T1000 (cell line): ENCODE measurements at regions not wholly inside any gene's neighbourhood (a gene's known extent, or its start where the extent isn't known, plus 50 kb on each side); places are given as distances from the start of the nearest gene placed in this dataset.
"Not testable (repeated sequence)": the region's sequence is repeated elsewhere in the genome, so short reads cannot be mapped to it uniquely, and the experiment has no call there.

Experiments
- DNase-seq: peaks from one replicate; lab custom pipeline; 2025; ENCODE audit warnings: mixed read lengths; lab: John Stamatoyannopoulos, UW

GRCh38 chr1:80645621-80646020, 1155.1 kb upstream of the ADGRL2 start:
- no peak for DNase-seq

- DNase-seq: no peak
Observed at GRCh38 chr1:80640978-80641377, 1159.8 kb upstream of the ADGRL2 start.

- DNase-seq: no peak
Observed at GRCh38 chr1:80639777-80640533, 1160.8 kb upstream of the ADGRL2 start.

- peak; percentile 3 for DNase-seq
Observed at GRCh38 chr1:80633947-80634706, 1166.6 kb upstream of the ADGRL2 start.

GRCh38 chr1:80632284-80632683, 1168.5 kb upstream of the ADGRL2 start:
- DNase-seq: no peak

GRCh38 chr1:80629304-80629837, 1171.4 kb upstream of the ADGRL2 start:
- DNase-seq: no peak

GRCh38 chr1:80624682-80625081, 1176.1 kb upstream of the ADGRL2 start:
- DNase-seq: no peak

GRCh38 chr1:80607064-80607463, 1193.7 kb upstream of the ADGRL2 start:
- no peak for DNase-seq

- no peak for DNase-seq
Observed at GRCh38 chr1:80594013-80594412, 1206.7 kb upstream of the ADGRL2 start.

- DNase-seq: no peak
Observed at GRCh38 chr1:80593197-80593596, 1207.5 kb upstream of the ADGRL2 start.

- DNase-seq: no peak
Observed at GRCh38 chr1:80582980-80583379, 1217.8 kb upstream of the ADGRL2 start.

GRCh38 chr1:80579055-80579454, 1221.7 kb upstream of the ADGRL2 start:
- no peak for DNase-seq

GRCh38 chr1:80566867-80567266, 1233.9 kb upstream of the ADGRL2 start:
- DNase-seq: no peak

- DNase-seq: no peak
Observed at GRCh38 chr1:80566123-80566522, 1234.6 kb upstream of the ADGRL2 start.

- DNase-seq: no peak
Observed at GRCh38 chr1:80565406-80565805, 1235.3 kb upstream of the ADGRL2 start.

- no peak for DNase-seq
Observed at GRCh38 chr1:80542231-80542630, 1258.5 kb upstream of the ADGRL2 start.

- DNase-seq: no peak
Observed at GRCh38 chr1:80540596-80540995, 1260.1 kb upstream of the ADGRL2 start.

GRCh38 chr1:80540149-80540548, 1260.6 kb upstream of the ADGRL2 start:
- no peak for DNase-seq

- DNase-seq: not testable (repeated sequence)
Observed at GRCh38 chr1:80539298-80539697, 1261.4 kb upstream of the ADGRL2 start.

GRCh38 chr1:80536461-80536860, 1264.3 kb upstream of the ADGRL2 start:
- no peak for DNase-seq

GRCh38 chr1:80535466-80535865, 1265.3 kb upstream of the ADGRL2 start:
- no peak for DNase-seq

GRCh38 chr1:80534606-80535360, 1266.0 kb upstream of the ADGRL2 start:
- DNase-seq: no peak
